Neutrophil (primary cell): ENCODE measurements at regions not wholly inside any gene's neighbourhood (a gene's known extent, or its start where the extent isn't known, plus 50 kb on each side); places are given as distances from the start of the nearest gene placed in this dataset.

ENCODE experiments used
- H3K27ac ChIP-seq: fragments of 200-600 bp; sonication (generic); 2 replicates; pipeline ENCODE4 v1.5.1; 2016; ENCODE audit warnings: mild to moderate bottlenecking, moderate library complexity
- H3K27me3 ChIP-seq: fragments of 200-600 bp; sonication (generic); 2 replicates; pipeline ENCODE4 v1.6.0; 2016; ENCODE audit warnings: mild to moderate bottlenecking
- H3K36me3 ChIP-seq: fragments of 200-600 bp; sonication (generic); 2 replicates; pipeline ENCODE4 v1.5.1; 2017
- H3K4me1 ChIP-seq, 2 experiments: fragments of 200-600 bp in 1 of 2; sonication (generic) in 1 of 2; 1 replicate in 1 of 2; 2 replicates in 1 of 2; pipeline versions ENCODE4 v1.5.1 to v1.6.1; 2013 to 2016; ENCODE audit warnings: low read depth in 1 of 2, low read length in 1 of 2, mild to moderate bottlenecking in 1 of 2, moderate library complexity in 1 of 2; ENCODE audit not compliant: control insufficient read depth in 1 of 2, insufficient read depth in 1 of 2
- H3K4me3 ChIP-seq, 2 experiments: fragments of 200-600 bp in 1 of 2; sonication (generic) in 1 of 2; 1 replicate in 1 of 2; 2 replicates in 1 of 2; pipeline ENCODE4 v1.5.1; 2013 to 2016; ENCODE audit warnings: low read depth in 1 of 2, low read length in 1 of 2, mild to moderate bottlenecking in 1 of 2, moderate library complexity in 1 of 2
- H3K9me3 ChIP-seq: fragments of 200-600 bp; sonication (generic); 2 replicates; pipeline ENCODE4 v1.5.1; 2016
- CTCF ChIP-seq: fragments of 200-600 bp; sonication (generic); IDR thresholded peaks from 2 replicates; pipeline ENCODE4 v1.5.1; 2016; ENCODE audit warnings: antibody characterized with exemption

- no peak overlapping the region for H3K27ac ChIP-seq
- no peak overlapping the region for H3K4me3 ChIP-seq
- H3K27me3 ChIP-seq = no peaks in the 10 kb centered on the region
- TF ChIP-seq CTCF = no peak
- H3K36me3 ChIP-seq = no peaks in the 10 kb centered on the region
- H3K4me1 ChIP-seq = no peaks in the 10 kb centered on the region
- no peaks in the 10 kb centered on the region for H3K9me3 ChIP-seq
Measured at GRCh38 chr15:87419344-87419743, 837.2 kb downstream of the NTRK3 start.

GRCh38 chr15:87416591-87417257 lies 839.8 kb downstream of the NTRK3 start:
- Histone ChIP-seq H3K27me3 (no peaks in the 10 kb centered on the region), H3K9me3 (no peaks in the 10 kb centered on the region)

GRCh38 chr15:87408902-87409301 lies 847.6 kb downstream of the NTRK3 start:
- Histone ChIP-seq H3K9me3 (no peaks in the 10 kb centered on the region), H3K27me3 (no peaks in the 10 kb centered on the region), H3K4me1 (no peaks in the 10 kb centered on the region), H3K36me3 (no peaks in the 10 kb centered on the region), H3K27ac (no peak overlapping the region), H3K4me3 (no peak overlapping the region)
- TF ChIP-seq CTCF = no peak

More at GRCh38 chr15:87416591-87417257, 839.8 kb downstream of the NTRK3 start:
- Histone ChIP-seq H3K4me1 (no peaks in the 10 kb centered on the region), H3K4me3 (no peak overlapping the region), H3K36me3 (no peaks in the 10 kb centered on the region), H3K27ac (no peak overlapping the region)
- TF ChIP-seq CTCF = no peak

- H3K36me3 ChIP-seq = no peaks in the 10 kb centered on the region
Measured at GRCh38 chr15:87403973-87404372, 852.6 kb downstream of the NTRK3 start.

GRCh38 chr15:87401973-87402372 lies 854.6 kb downstream of the NTRK3 start:
- no peak overlapping the region for H3K27ac ChIP-seq
- H3K4me3 ChIP-seq = no peak overlapping the region
- TF ChIP-seq CTCF = no peak
- no peaks in the 10 kb centered on the region for H3K4me1 ChIP-seq
- no peaks in the 10 kb centered on the region for H3K9me3 ChIP-seq
- H3K36me3 ChIP-seq = no peaks in the 10 kb centered on the region
- no peaks in the 10 kb centered on the region for H3K27me3 ChIP-seq

More at GRCh38 chr15:87403973-87404372, 852.6 kb downstream of the NTRK3 start:
- Histone ChIP-seq H3K4me1 (no peaks in the 10 kb centered on the region), H3K27me3 (no peaks in the 10 kb centered on the region), H3K9me3 (no peaks in the 10 kb centered on the region), H3K27ac (no peak overlapping the region), H3K4me3 (no peak overlapping the region)
- no peak for TF ChIP-seq CTCF
